Small intestine (tissue), 7 donors: ENCODE measurements at regions not wholly inside any gene's neighbourhood (a gene's known extent, or its start where the extent isn't known, plus 50 kb on each side); places are given as distances from the start of the nearest gene placed in this dataset.
A peak's percentile ranks its signal among the peaks of the same experiment; 100 is the strongest.
"Not testable (repeated sequence)": the region's sequence is repeated elsewhere in the genome, so short reads cannot be mapped to it uniquely, and the experiment has no call there.

Experiments used
- DNase-seq, 2 donors: peaks; one replicate each; pipeline versions ENCODE4 v3.0.0 to v3.0.0-alpha.2; 2013
- FAIRE-seq: peaks from 2 replicates; lab custom pipeline; 2012; peaks lifted over from hg19 to GRCh38; lab: Jason Lieb, UNC
- H3K27ac ChIP-seq, 3 donors: one replicate each; pipeline ENCODE4 v1.5.1; 2013; ENCODE audit warnings: low read length in 2 of 3, mild to moderate bottlenecking in 2 of 3, control low read depth in 1 of 3, inconsistent platforms in 1 of 3, low read depth in 1 of 3, moderate library complexity in 1 of 3
- H3K27me3 ChIP-seq, 3 donors: one replicate each; pipeline ENCODE4 v1.6.1; 2013; ENCODE audit warnings: low read length in 3 of 3, inconsistent platforms in 1 of 3; ENCODE audit not compliant: control insufficient read depth in 3 of 3, insufficient read depth in 3 of 3
- H3K36me3 ChIP-seq, 3 donors: one replicate each; pipeline ENCODE4 v1.6.1; 2013; ENCODE audit warnings: low read length in 3 of 3, inconsistent platforms in 1 of 3, low read depth in 1 of 3, mild to moderate bottlenecking in 1 of 3, moderate library complexity in 1 of 3; ENCODE audit not compliant: control insufficient read depth in 3 of 3, insufficient read depth in 2 of 3
- H3K4me1 ChIP-seq, 3 donors: one replicate each; pipeline ENCODE4 v1.6.1; 2013; ENCODE audit warnings: low read length in 2 of 3, inconsistent platforms in 1 of 3, low read depth in 1 of 3, mild to moderate bottlenecking in 1 of 3, moderate library complexity in 1 of 3; ENCODE audit not compliant: control insufficient read depth in 3 of 3, insufficient read depth in 2 of 3
- H3K4me3 ChIP-seq, 3 donors: one replicate each; pipeline ENCODE4 v1.5.1; 2013; ENCODE audit warnings: low read length in 3 of 3, control low read depth in 1 of 3, inconsistent platforms in 1 of 3, low read depth in 1 of 3, mild to moderate bottlenecking in 1 of 3, moderate library complexity in 1 of 3
- H3K9me3 ChIP-seq, 2 donors: one replicate each; pipeline ENCODE4 v1.6.1; 2013; ENCODE audit warnings: low read depth in 1 of 2, low read length in 1 of 2; ENCODE audit not compliant: control insufficient read depth in 2 of 2, insufficient read depth in 1 of 2
- WGBS, 3 donors: extraction: QIAGEN DNeasy Blood & Tissue Kit; methylation state at CpG; one replicate each; pipeline ENCODE4 v1.1.7; 2013; 5-methylcytosine and 5-hydroxymethylcytosine counted together
- donor health status: healthy with polysubstance abuse.
- donor health status: control.
- donor health status: control.
- donor health status: Bipolar disorder and iron deficiency.
- donor health status: healthy.

GRCh38 chr21:8992731-8993174 lies 1528.6 kb upstream of the TPTE start:
- H3K9me3 ChIP-seq, result peaks cover 16 to 41% of the 10 kb centered on the region in 2 donors
- no peak for FAIRE-seq
- peaks cover 0 to 13% (median 0%) of the 10 kb centered on the region in 3 donors for H3K27me3 ChIP-seq
- no peak for DNase-seq
- H3K36me3 ChIP-seq, result no peaks in the 10 kb centered on the region
- no peak overlapping the region for H3K4me3 ChIP-seq
- 57 to 62% (median 58%) methylated on average over 6 of the region's 6 CpGs for WGBS, 3 donors
- H3K27ac ChIP-seq, result no peak overlapping the region
- no peaks in the 10 kb centered on the region for H3K4me1 ChIP-seq

GRCh38 chr21:8993284-8993942 lies 1528.0 kb upstream of the TPTE start:
- DNase-seq, result no peak
- Histone ChIP-seq H3K27me3 (peaks cover 0 to 13% (median 0%) of the 10 kb centered on the region in 3 donors), H3K4me1 (no peaks in the 10 kb centered on the region), H3K9me3 (peaks cover 16 to 41% of the 10 kb centered on the region in 2 donors), H3K36me3 (no peaks in the 10 kb centered on the region), H3K27ac (no peak overlapping the region), H3K4me3 (no peak overlapping the region)
- no peak for FAIRE-seq
- 39 to 41% (median 40%) methylated on average over 3 of the region's 3 CpGs for WGBS, 3 donors

- FAIRE-seq, result no peak
- H3K36me3 ChIP-seq, result no peaks in the 10 kb centered on the region
- no peak overlapping the region for H3K27ac ChIP-seq
- DNase-seq, result no peak
- WGBS, 3 donors, result 50 to 52% (median 50%) methylated on average over 7 of the region's 7 CpGs
- no peak overlapping the region for H3K4me3 ChIP-seq
- H3K27me3 ChIP-seq, result peaks cover 0 to 13% (median 0%) of the 10 kb centered on the region in 3 donors
- no peaks in the 10 kb centered on the region for H3K4me1 ChIP-seq
- H3K9me3 ChIP-seq, result peaks cover 14 to 43% of the 10 kb centered on the region in 2 donors
These were observed 1527.3 kb upstream of the TPTE start for GRCh38 chr21:8993943-8994639.

- H3K27me3 ChIP-seq, result peaks cover 0 to 13% (median 0%) of the 10 kb centered on the region in 3 donors
- H3K4me1 ChIP-seq, result no peaks in the 10 kb centered on the region
- no peak overlapping the region for H3K27ac ChIP-seq
- H3K36me3 ChIP-seq, result no peaks in the 10 kb centered on the region
- WGBS, 3 donors, result 36 to 46% (median 38%) methylated on average over 7 of the region's 7 CpGs
- FAIRE-seq, result peak; percentile 91
- peaks cover 14 to 36% of the 10 kb centered on the region in 2 donors for H3K9me3 ChIP-seq
- H3K4me3 ChIP-seq, result no peak overlapping the region
- DNase-seq, result no peak
These were observed 1526.5 kb upstream of the TPTE start for GRCh38 chr21:8994640-8995511.

- not testable (repeated sequence) for FAIRE-seq, H3K4me1 ChIP-seq, H3K27ac ChIP-seq, H3K36me3 ChIP-seq, H3K27me3 ChIP-seq, DNase-seq, H3K4me3 ChIP-seq
- WGBS, 3 donors, result 23 to 50% (median 43%) methylated on average over 1 of the region's 1 CpG
- peaks cover 11 to 22% of the 10 kb centered on the region in 2 donors for H3K9me3 ChIP-seq
These were observed 1524.9 kb upstream of the TPTE start for GRCh38 chr21:8996487-8996968.

- Histone ChIP-seq H3K36me3 (no peaks in the 10 kb centered on the region), H3K4me1 (no peaks in the 10 kb centered on the region), H3K9me3 (peaks cover 8 to 17% of the 10 kb centered on the region in 2 donors), H3K4me3 (no peak overlapping the region), H3K27me3 (peaks cover 0 to 6% (median 0%) of the 10 kb centered on the region in 3 donors), H3K27ac (no peak overlapping the region)
- no peak for DNase-seq
- no peak for FAIRE-seq
- 43 to 61% (median 53%) methylated on average over 1 of the region's 1 CpG for WGBS, 3 donors
These were observed 1524.4 kb upstream of the TPTE start for GRCh38 chr21:8997011-8997440.

GRCh38 chr21:8997443-8998390 lies 1523.7 kb upstream of the TPTE start:
- not testable (repeated sequence) for H3K4me1 ChIP-seq, H3K27ac ChIP-seq, H3K36me3 ChIP-seq, DNase-seq, H3K4me3 ChIP-seq, H3K27me3 ChIP-seq
- peaks cover 4 to 10% of the 10 kb centered on the region in 2 donors for H3K9me3 ChIP-seq
- WGBS, 3 donors, result 37 to 56% (median 45%) methylated on average over 4 of the region's 4 CpGs
- peak; percentile 67 for FAIRE-seq
